GM12878 (cell line): ENCODE measurements at regions not wholly inside any gene's neighbourhood (a gene's known extent, or its start where the extent isn't known, plus 50 kb on each side); places are given as distances from the start of the nearest gene placed in this dataset.

Source experiments
- EGR1 ChIP-seq, 2 experiments: IDR thresholded peaks; 1 replicate in 1 of 2; 2 replicates in 1 of 2; pipeline ENCODE4 v1.6.1; 2011 to 2012; ENCODE audit warnings: low read depth in 2 of 2, low read length in 2 of 2, borderline replicate concordance in 1 of 2, mild to moderate bottlenecking in 1 of 2, moderate library complexity in 1 of 2
- EP300 ChIP-seq, 2 experiments: fragments of 150-350 bp in 1 of 2; IDR thresholded peaks; 2 replicates each; pipeline ENCODE4 v1.6.1; 2011 to 2012; ENCODE audit warnings: low read depth in 2 of 2, low read length in 2 of 2, borderline replicate concordance in 1 of 2, improper control_type of control experiment in 1 of 2, inconsistent platforms in 1 of 2; ENCODE audit not compliant: control insufficient read depth in 1 of 2
- PAX8 ChIP-seq: fragments of 450-650 bp; IDR thresholded peaks from 2 replicates; pipeline ENCODE4 v1.6.1; 2017; ENCODE audit warnings: mild to moderate bottlenecking, moderate library complexity
- POLR2A ChIP-seq: IDR thresholded peaks from 2 replicates; pipeline ENCODE4 v1.6.1; 2011; ENCODE audit warnings: low read depth, mild to moderate bottlenecking, low read length
- POLR2AphosphoS5 ChIP-seq: IDR thresholded peaks from 2 replicates; pipeline ENCODE4 v1.6.1; 2011; ENCODE audit warnings: mild to moderate bottlenecking, low read length, inconsistent platforms
- REST ChIP-seq: IDR thresholded peaks from 2 replicates; pipeline ENCODE4 v1.6.1; 2012; ENCODE audit warnings: mild to moderate bottlenecking, low read depth, low read length
- RUNX3 ChIP-seq: IDR thresholded peaks from 2 replicates; pipeline ENCODE4 v1.6.1; 2012; ENCODE audit warnings: low read length, inconsistent platforms
- SMC3 ChIP-seq: IDR thresholded peaks from 2 replicates; pipeline ENCODE4 v1.6.1; 2011; ENCODE audit warnings: low read length, improper control_type of control experiment, borderline replicate concordance
- SREBF1 ChIP-seq: IDR thresholded peaks from 2 replicates; pipeline ENCODE4 v1.6.1; 2012; ENCODE audit warnings: mild to moderate bottlenecking, low read length
- TAF1 ChIP-seq: IDR thresholded peaks from 2 replicates; pipeline ENCODE4 v1.6.1; 2011; ENCODE audit warnings: mild to moderate bottlenecking, low read depth, low read length, borderline replicate concordance
- USF2 ChIP-seq: IDR thresholded peaks from 2 replicates; pipeline ENCODE4 v1.6.1; 2011; ENCODE audit warnings: low read depth, low read length, improper control_type of control experiment, borderline replicate concordance
- TF ChIP-seq, protein P1 (sequence below), 3 experiments: IDR thresholded peaks in 2 of 3; conservative IDR thresholded peaks in 1 of 3; 2 replicates each; pipeline ENCODE4 v1.5.1; 2011; ENCODE audit warnings: low read depth in 3 of 3, low read length in 3 of 3, mild to moderate bottlenecking in 3 of 3, control low read depth in 2 of 3, moderate library complexity in 2 of 3, inconsistent platforms in 1 of 3, mixed read lengths in 1 of 3; ENCODE audit not compliant: control insufficient read depth in 2 of 3, insufficient read depth in 1 of 3; ENCODE audit errors: extremely low read depth in 1 of 3
- TF ChIP-seq, protein P2 (sequence below): fragments of 450-650 bp; IDR thresholded peaks from 2 replicates; pipeline ENCODE4 v1.6.1; 2018; ENCODE audit warnings: mild to moderate bottlenecking, low read depth, moderate library complexity; ENCODE audit not compliant: partially characterized antibody

GRCh38 chr9:113668061-113668460 lies 204.5 kb downstream of the RGS3 start:
- TF ChIP-seq SREBF1: no peak
- no peak for TF ChIP-seq RUNX3
- no peak for TF ChIP-seq REST
- TF ChIP-seq TAF1: no peak
- TF ChIP-seq, protein P1, sequence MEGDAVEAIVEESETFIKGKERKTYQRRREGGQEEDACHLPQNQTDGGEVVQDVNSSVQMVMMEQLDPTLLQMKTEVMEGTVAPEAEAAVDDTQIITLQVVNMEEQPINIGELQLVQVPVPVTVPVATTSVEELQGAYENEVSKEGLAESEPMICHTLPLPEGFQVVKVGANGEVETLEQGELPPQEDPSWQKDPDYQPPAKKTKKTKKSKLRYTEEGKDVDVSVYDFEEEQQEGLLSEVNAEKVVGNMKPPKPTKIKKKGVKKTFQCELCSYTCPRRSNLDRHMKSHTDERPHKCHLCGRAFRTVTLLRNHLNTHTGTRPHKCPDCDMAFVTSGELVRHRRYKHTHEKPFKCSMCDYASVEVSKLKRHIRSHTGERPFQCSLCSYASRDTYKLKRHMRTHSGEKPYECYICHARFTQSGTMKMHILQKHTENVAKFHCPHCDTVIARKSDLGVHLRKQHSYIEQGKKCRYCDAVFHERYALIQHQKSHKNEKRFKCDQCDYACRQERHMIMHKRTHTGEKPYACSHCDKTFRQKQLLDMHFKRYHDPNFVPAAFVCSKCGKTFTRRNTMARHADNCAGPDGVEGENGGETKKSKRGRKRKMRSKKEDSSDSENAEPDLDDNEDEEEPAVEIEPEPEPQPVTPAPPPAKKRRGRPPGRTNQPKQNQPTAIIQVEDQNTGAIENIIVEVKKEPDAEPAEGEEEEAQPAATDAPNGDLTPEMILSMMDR (IDR thresholded peaks at IDR 0.05 in 2 of 3, conservative IDR thresholded peaks at IDR 0.05 in 1 of 3; ENCODE audit: control insufficient read depth in 2 of 3, extremely low read depth in 1 of 3, insufficient read depth in 1 of 3, low read depth in 3 of 3, low read length in 3 of 3): no peak
- no peak for TF ChIP-seq POLR2AphosphoS5
- TF ChIP-seq EP300 (IDR thresholded peaks at IDR 0.05; ENCODE audit: borderline replicate concordance in 1 of 2, control insufficient read depth in 1 of 2, low read depth in 2 of 2, low read length in 2 of 2): no peak
- TF ChIP-seq, protein P2, sequence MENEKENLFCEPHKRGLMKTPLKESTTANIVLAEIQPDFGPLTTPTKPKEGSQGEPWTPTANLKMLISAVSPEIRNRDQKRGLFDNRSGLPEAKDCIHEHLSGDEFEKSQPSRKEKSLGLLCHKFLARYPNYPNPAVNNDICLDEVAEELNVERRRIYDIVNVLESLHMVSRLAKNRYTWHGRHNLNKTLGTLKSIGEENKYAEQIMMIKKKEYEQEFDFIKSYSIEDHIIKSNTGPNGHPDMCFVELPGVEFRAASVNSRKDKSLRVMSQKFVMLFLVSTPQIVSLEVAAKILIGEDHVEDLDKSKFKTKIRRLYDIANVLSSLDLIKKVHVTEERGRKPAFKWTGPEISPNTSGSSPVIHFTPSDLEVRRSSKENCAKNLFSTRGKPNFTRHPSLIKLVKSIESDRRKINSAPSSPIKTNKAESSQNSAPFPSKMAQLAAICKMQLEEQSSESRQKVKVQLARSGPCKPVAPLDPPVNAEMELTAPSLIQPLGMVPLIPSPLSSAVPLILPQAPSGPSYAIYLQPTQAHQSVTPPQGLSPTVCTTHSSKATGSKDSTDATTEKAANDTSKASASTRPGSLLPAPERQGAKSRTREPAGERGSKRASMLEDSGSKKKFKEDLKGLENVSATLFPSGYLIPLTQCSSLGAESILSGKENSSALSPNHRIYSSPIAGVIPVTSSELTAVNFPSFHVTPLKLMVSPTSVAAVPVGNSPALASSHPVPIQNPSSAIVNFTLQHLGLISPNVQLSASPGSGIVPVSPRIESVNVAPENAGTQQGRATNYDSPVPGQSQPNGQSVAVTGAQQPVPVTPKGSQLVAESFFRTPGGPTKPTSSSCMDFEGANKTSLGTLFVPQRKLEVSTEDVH: no peak
- no peak for TF ChIP-seq POLR2A
- TF ChIP-seq EGR1 (IDR thresholded peaks at IDR 0.05; ENCODE audit: borderline replicate concordance in 1 of 2, low read depth in 2 of 2, low read length in 2 of 2): no peak
- TF ChIP-seq USF2: no peak
- no peak for TF ChIP-seq SMC3
- no peak for TF ChIP-seq PAX8
